GM19240 (cell line): ENCODE measurements at regions not wholly inside any gene's neighbourhood (a gene's known extent, or its start where the extent isn't known, plus 50 kb on each side); places are given as distances from the start of the nearest gene placed in this dataset.

Experiments used
- DNase-seq: peaks from one replicate; pipeline ENCODE4 v3.0.0; 2011; ENCODE audit warnings: low spot score; ENCODE audit not compliant: insufficient read length

- DNase-seq: no peak
Observed at GRCh38 chr10:88200312-88201032, 337.0 kb downstream of the PTEN start.

- no peak for DNase-seq
Observed at GRCh38 chr10:88205842-88206446, 342.5 kb downstream of the PTEN start.

- no peak for DNase-seq
Observed at GRCh38 chr10:88207121-88207546, 343.7 kb downstream of the PTEN start.

- no peak for DNase-seq
Observed at GRCh38 chr10:88209231-88209630, 345.8 kb downstream of the PTEN start.

GRCh38 chr10:88209837-88210561 lies 346.6 kb downstream of the PTEN start:
- no peak for DNase-seq

GRCh38 chr10:88211230-88211629 lies 347.8 kb downstream of the PTEN start:
- DNase-seq: no peak

GRCh38 chr10:88212069-88212468 lies 348.6 kb downstream of the PTEN start:
- DNase-seq: no peak

GRCh38 chr10:88213065-88213605 lies 349.7 kb downstream of the PTEN start:
- no peak for DNase-seq

GRCh38 chr10:88216976-88217375 lies 353.6 kb downstream of the PTEN start:
- DNase-seq: no peak

- no peak for DNase-seq
Observed at GRCh38 chr10:88218362-88218761, 354.9 kb downstream of the PTEN start.

GRCh38 chr10:88219753-88220152 lies 356.3 kb downstream of the PTEN start:
- DNase-seq: no peak

- DNase-seq: no peak
Observed at GRCh38 chr10:88221010-88221973, 357.9 kb downstream of the PTEN start.

- DNase-seq: no peak
Observed at GRCh38 chr10:88222881-88223280, 359.5 kb downstream of the PTEN start.
